OCI-LY7 (cell line): ENCODE measurements at regions not wholly inside any gene's neighbourhood (a gene's known extent, or its start where the extent isn't known, plus 50 kb on each side); places are given as distances from the start of the nearest gene placed in this dataset.

Experiments
- EZH2phosphoT487 ChIP-seq: fragments of 200-600 bp; sonication (generic); IDR thresholded peaks from 2 replicates; pipeline ENCODE4 v1.6.1; 2018; ENCODE audit warnings: low read depth, borderline replicate concordance, mild to moderate bottlenecking, mixed run types, antibody characterized with exemption, low read length, moderate library complexity, mixed read lengths
- TF ChIP-seq, protein P1 (sequence below): fragments of 200-600 bp; sonication (generic); conservative IDR thresholded peaks from 2 replicates; pipeline ENCODE4 v1.5.1; 2014; ENCODE audit warnings: mild to moderate bottlenecking, antibody characterized with exemption, low read length, moderate library complexity, mixed read lengths

DNA sequence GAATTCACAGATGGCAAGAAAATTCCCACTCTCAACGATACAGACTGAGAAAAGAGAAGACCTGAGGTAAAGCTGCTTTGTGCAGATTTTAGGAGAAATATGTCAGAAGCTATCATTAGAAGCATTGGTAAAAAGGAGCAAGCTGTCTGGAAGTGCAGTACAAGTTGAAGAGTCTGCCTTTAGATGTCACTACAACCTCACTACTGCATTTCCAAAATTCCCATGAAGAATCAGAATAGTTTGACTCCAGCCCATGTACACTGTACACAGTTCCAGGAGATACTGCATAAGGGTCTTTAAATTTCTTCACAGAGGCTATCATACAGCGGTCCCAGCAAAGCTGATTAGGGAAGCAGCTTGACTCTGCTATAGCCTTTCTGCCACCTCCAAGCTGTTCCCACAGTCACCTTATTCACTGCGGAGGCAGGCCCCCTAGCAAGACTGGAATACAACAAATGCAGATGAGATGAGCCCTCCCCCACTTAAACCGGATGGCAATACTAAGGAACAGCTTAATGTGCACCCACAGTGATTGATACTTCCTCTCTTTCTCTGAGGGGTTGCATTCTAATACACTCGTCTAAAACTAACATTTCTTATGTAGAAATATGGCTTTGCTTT lies 527.4 kb downstream of the TMEM182 start:
- TF ChIP-seq, protein P1, sequence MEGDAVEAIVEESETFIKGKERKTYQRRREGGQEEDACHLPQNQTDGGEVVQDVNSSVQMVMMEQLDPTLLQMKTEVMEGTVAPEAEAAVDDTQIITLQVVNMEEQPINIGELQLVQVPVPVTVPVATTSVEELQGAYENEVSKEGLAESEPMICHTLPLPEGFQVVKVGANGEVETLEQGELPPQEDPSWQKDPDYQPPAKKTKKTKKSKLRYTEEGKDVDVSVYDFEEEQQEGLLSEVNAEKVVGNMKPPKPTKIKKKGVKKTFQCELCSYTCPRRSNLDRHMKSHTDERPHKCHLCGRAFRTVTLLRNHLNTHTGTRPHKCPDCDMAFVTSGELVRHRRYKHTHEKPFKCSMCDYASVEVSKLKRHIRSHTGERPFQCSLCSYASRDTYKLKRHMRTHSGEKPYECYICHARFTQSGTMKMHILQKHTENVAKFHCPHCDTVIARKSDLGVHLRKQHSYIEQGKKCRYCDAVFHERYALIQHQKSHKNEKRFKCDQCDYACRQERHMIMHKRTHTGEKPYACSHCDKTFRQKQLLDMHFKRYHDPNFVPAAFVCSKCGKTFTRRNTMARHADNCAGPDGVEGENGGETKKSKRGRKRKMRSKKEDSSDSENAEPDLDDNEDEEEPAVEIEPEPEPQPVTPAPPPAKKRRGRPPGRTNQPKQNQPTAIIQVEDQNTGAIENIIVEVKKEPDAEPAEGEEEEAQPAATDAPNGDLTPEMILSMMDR = no peak
- TF ChIP-seq EZH2phosphoT487 = no peak
